ENCODE measurements at regions not wholly inside any gene's neighbourhood (a gene's known extent, or its start where the extent isn't known, plus 50 kb on each side); places are given as distances from the start of the nearest gene placed in this dataset.

DNA sequence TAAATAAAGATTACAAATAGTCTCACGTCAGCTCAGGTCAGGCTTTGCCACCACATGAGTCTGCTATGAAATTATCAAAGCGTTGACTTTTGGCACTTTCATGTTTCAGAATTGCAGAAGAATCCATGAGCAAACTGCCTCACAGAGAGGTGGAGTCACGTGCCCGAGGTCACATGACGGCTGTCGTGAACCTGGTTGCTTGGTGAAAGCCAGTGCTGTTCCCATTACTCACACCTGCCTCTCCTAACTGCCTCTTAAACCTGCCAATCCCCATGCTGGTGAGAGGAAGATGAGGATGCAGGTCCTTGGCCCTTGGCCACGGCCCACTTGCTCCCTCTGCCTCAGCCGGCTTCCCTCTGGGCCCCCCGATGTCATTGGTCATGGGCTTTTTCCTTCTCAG lies 272.7 kb downstream of the BCL11B start:
- TF ChIP-seq, protein P1, sequence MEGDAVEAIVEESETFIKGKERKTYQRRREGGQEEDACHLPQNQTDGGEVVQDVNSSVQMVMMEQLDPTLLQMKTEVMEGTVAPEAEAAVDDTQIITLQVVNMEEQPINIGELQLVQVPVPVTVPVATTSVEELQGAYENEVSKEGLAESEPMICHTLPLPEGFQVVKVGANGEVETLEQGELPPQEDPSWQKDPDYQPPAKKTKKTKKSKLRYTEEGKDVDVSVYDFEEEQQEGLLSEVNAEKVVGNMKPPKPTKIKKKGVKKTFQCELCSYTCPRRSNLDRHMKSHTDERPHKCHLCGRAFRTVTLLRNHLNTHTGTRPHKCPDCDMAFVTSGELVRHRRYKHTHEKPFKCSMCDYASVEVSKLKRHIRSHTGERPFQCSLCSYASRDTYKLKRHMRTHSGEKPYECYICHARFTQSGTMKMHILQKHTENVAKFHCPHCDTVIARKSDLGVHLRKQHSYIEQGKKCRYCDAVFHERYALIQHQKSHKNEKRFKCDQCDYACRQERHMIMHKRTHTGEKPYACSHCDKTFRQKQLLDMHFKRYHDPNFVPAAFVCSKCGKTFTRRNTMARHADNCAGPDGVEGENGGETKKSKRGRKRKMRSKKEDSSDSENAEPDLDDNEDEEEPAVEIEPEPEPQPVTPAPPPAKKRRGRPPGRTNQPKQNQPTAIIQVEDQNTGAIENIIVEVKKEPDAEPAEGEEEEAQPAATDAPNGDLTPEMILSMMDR (conservative IDR thresholded peaks at IDR 0.05; ENCODE audit: low read depth, low read length), result no peak
- no peak overlapping the region for H3K4me3 ChIP-seq (ENCODE audit: low read length)
- no peak for DNase-seq (ENCODE audit: low read depth)

DNA sequence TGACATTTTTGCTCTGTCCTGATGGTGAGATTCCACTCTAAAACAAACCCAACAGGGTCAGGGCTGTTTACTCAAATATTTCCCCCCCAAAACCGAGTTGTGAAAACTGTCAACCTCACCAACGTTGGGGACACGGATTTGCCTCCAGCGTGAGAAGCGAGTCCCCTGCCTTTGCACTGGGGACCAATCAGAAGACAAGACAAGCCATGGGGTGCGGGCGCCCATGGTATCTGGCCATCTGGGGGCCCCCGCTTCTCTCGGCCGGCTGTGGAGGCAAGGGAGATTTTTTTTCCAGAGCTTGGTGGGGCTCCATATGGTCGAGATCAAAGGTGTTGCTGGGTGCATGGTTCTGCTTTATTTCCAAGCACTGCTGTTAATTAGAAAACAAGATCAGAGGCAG lies 272.1 kb downstream of the BCL11B start:
- TF ChIP-seq, protein P1 (conservative IDR thresholded peaks at IDR 0.05; ENCODE audit: low read depth, low read length), result no peak
- DNase-seq (ENCODE audit: low read depth), result no peak
- no peak overlapping the region for H3K4me3 ChIP-seq (ENCODE audit: low read length)

DNA sequence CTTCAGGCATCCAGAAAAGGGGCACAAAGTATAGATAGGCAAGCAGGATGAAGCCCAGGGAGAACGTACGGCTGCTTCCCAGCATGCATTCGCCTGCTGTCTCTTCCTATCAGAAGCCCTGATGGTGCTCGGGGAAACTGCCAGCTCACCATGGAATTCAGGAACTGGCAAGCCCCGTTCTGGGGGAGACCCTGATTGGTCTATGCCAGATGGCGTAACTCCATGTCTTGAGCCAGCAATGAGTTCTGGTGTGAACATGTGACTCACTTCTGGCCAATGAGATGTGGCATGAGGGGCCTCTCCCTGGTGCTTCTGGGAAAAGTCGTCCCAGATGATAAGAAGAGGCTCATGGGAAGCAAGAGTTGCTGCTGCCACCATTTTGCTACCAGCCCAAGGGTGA lies 270.8 kb downstream of the BCL11B start:
- H3K4me3 ChIP-seq (ENCODE audit: low read length), result no peak overlapping the region
- TF ChIP-seq, protein P1 (conservative IDR thresholded peaks at IDR 0.05; ENCODE audit: low read depth, low read length), result no peak
- DNase-seq (ENCODE audit: low read depth), result no peak

DNA sequence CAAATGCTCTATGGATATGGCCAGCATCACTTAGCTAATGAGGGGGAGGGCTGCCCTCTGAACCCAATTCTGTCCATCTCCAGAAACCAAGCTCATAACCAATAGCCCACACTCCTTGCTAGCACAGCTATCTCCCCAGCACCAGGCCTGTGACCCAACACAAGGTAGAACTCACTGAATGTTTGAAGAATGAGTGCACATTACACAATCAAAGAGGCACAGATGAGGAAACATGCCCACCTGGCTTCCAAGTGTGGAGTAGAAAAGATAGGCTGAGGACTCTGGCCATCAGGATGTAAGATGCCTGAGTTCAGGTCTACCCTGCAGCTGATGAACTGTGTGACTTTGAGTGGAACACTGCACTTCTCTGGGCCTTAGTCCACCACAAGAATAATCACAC lies 268.4 kb downstream of the BCL11B start:
- TF ChIP-seq, protein P1 (conservative IDR thresholded peaks at IDR 0.05; ENCODE audit: low read depth, low read length), result no peak
- no peak overlapping the region for H3K4me3 ChIP-seq (ENCODE audit: low read length)
- DNase-seq (ENCODE audit: low read depth), result no peak

- H3K4me3 ChIP-seq (ENCODE audit: low read length), result no peak overlapping the region
- TF ChIP-seq, protein P1 (conservative IDR thresholded peaks at IDR 0.05; ENCODE audit: low read depth, low read length), result no peak
- no peak for DNase-seq (ENCODE audit: low read depth)
Observed at GRCh38 chr14:99004112-99004511, 267.9 kb downstream of the BCL11B start.

GRCh38 chr14:99006276-99006675 lies 265.7 kb downstream of the BCL11B start:
- TF ChIP-seq, protein P1 (conservative IDR thresholded peaks at IDR 0.05; ENCODE audit: low read depth, low read length), result no peak
- no peak for DNase-seq (ENCODE audit: low read depth)
- no peak overlapping the region for H3K4me3 ChIP-seq (ENCODE audit: low read length)

- TF ChIP-seq, protein P1 (conservative IDR thresholded peaks at IDR 0.05; ENCODE audit: low read depth, low read length), result no peak
- no peak overlapping the region for H3K4me3 ChIP-seq (ENCODE audit: low read length)
- no peak for DNase-seq (ENCODE audit: low read depth)
Observed at GRCh38 chr14:99007795-99008194, 264.2 kb downstream of the BCL11B start.

Measured in retinal pigment epithelial cell (primary cell).